ENCODE measurements at regions not wholly inside any gene's neighbourhood (a gene's known extent, or its start where the extent isn't known, plus 50 kb on each side); places are given as distances from the start of the nearest gene placed in this dataset.

GRCh38 chr12:125512541-125513298 is 447.5 kb downstream of the AACS start:
- Histone ChIP-seq H3K4me3 (ENCODE audit: severe bottlenecking) (no peak overlapping the region), H3K27me3 (ENCODE audit: insufficient read depth, poor library complexity, severe bottlenecking) (no peaks in the 10 kb centered on the region), H3K27ac (ENCODE audit: poor library complexity, severe bottlenecking) (no peak overlapping the region), H3K9me3 (ENCODE audit: severe bottlenecking) (no peaks in the 10 kb centered on the region), H3K36me3 (ENCODE audit: low read depth) (no peaks in the 10 kb centered on the region), H3K4me1 (ENCODE audit: insufficient read depth, poor library complexity, severe bottlenecking) (no peaks in the 10 kb centered on the region)
- TF ChIP-seq CTCF (IDR thresholded peaks at IDR 0.05; ENCODE audit: poor library complexity, severe bottlenecking), result no peak
- ATAC-seq (ENCODE audit: low read depth) (no peak), DNase-seq (ENCODE audit: low spot score) (no peak)

- no peak overlapping the region for H3K4me3 ChIP-seq (ENCODE audit: severe bottlenecking)
- no peaks in the 10 kb centered on the region for H3K4me1 ChIP-seq (ENCODE audit: insufficient read depth, poor library complexity, severe bottlenecking)
- no peak for DNase-seq (ENCODE audit: low spot score)
- no peaks in the 10 kb centered on the region for H3K9me3 ChIP-seq (ENCODE audit: severe bottlenecking)
- no peaks in the 10 kb centered on the region for H3K36me3 ChIP-seq (ENCODE audit: low read depth)
- H3K27me3 ChIP-seq (ENCODE audit: insufficient read depth, poor library complexity, severe bottlenecking), result no peaks in the 10 kb centered on the region
- no peak overlapping the region for H3K27ac ChIP-seq (ENCODE audit: poor library complexity, severe bottlenecking)
- no peak for TF ChIP-seq CTCF (IDR thresholded peaks at IDR 0.05; ENCODE audit: poor library complexity, severe bottlenecking)
- ATAC-seq (ENCODE audit: low read depth), result no peak
These were observed 450.7 kb downstream of the AACS start for GRCh38 chr12:125515887-125516286.

- no peak overlapping the region for H3K4me3 ChIP-seq (ENCODE audit: severe bottlenecking)
- no peak for DNase-seq (ENCODE audit: low spot score)
- no peaks in the 10 kb centered on the region for H3K36me3 ChIP-seq (ENCODE audit: low read depth)
- TF ChIP-seq CTCF (IDR thresholded peaks at IDR 0.05; ENCODE audit: poor library complexity, severe bottlenecking), result no peak
- no peak for ATAC-seq (ENCODE audit: low read depth)
- no peaks in the 10 kb centered on the region for H3K9me3 ChIP-seq (ENCODE audit: severe bottlenecking)
- H3K4me1 ChIP-seq (ENCODE audit: insufficient read depth, poor library complexity, severe bottlenecking), result no peaks in the 10 kb centered on the region
- no peaks in the 10 kb centered on the region for H3K27me3 ChIP-seq (ENCODE audit: insufficient read depth, poor library complexity, severe bottlenecking)
- no peak overlapping the region for H3K27ac ChIP-seq (ENCODE audit: poor library complexity, severe bottlenecking)
These were observed 452.8 kb downstream of the AACS start for GRCh38 chr12:125518074-125518473.

GRCh38 chr12:125519026-125519651 is 453.9 kb downstream of the AACS start:
- no peaks in the 10 kb centered on the region for H3K27me3 ChIP-seq (ENCODE audit: insufficient read depth, poor library complexity, severe bottlenecking)
- no peaks in the 10 kb centered on the region for H3K9me3 ChIP-seq (ENCODE audit: severe bottlenecking)
- no peak overlapping the region for H3K27ac ChIP-seq (ENCODE audit: poor library complexity, severe bottlenecking)
- H3K36me3 ChIP-seq (ENCODE audit: low read depth), result no peaks in the 10 kb centered on the region
- no peaks in the 10 kb centered on the region for H3K4me1 ChIP-seq (ENCODE audit: insufficient read depth, poor library complexity, severe bottlenecking)
- TF ChIP-seq CTCF (IDR thresholded peaks at IDR 0.05; ENCODE audit: poor library complexity, severe bottlenecking), result no peak
- no peak overlapping the region for H3K4me3 ChIP-seq (ENCODE audit: severe bottlenecking)
- ATAC-seq (ENCODE audit: low read depth) (no peak), DNase-seq (ENCODE audit: low spot score) (no peak)

- H3K27ac ChIP-seq (ENCODE audit: poor library complexity, severe bottlenecking), result no peak overlapping the region
- no peak for ATAC-seq (ENCODE audit: low read depth)
These were observed 460.6 kb downstream of the AACS start for GRCh38 chr12:125525879-125526278.

More at GRCh38 chr12:125525879-125526278, 460.6 kb downstream of the AACS start:
- Histone ChIP-seq H3K4me1 (ENCODE audit: insufficient read depth, poor library complexity, severe bottlenecking) (no peaks in the 10 kb centered on the region), H3K4me3 (ENCODE audit: severe bottlenecking) (no peak overlapping the region), H3K36me3 (ENCODE audit: low read depth) (no peaks in the 10 kb centered on the region), H3K9me3 (ENCODE audit: severe bottlenecking) (no peaks in the 10 kb centered on the region), H3K27me3 (ENCODE audit: insufficient read depth, poor library complexity, severe bottlenecking) (peaks cover 3% of the 10 kb centered on the region)
- no peak for DNase-seq (ENCODE audit: low spot score)
- no peak for TF ChIP-seq CTCF (IDR thresholded peaks at IDR 0.05; ENCODE audit: poor library complexity, severe bottlenecking)
